ENCODE measurements at regions not wholly inside any gene's neighbourhood (a gene's known extent, or its start where the extent isn't known, plus 50 kb on each side); places are given as distances from the start of the nearest gene placed in this dataset.
A peak's percentile ranks its signal among the peaks of the same experiment; 100 is the strongest.

DNA sequence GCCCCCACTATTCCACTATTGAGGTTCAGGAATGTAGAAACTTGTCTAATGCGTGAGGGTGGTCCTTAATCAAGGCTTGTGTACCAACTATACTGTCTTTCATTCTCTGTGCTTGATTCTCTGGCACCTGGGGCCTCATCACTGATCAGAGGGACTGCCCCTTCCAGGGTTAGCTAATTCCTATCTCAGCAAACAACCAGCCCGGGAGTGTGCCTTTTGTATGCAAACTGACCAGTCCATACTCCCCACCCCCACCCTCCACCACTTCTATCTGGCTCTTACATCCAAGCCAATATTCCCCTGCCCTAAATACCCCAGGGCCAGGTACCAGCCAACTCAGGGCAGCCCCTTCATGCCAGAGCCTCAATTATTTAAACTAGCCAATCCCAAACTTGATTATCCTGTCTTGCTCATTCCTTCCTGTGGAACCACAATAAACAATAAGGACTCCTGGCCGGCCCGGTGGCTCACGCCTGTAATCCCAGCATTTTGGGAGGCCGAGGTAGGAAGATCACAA, 59.3 kb downstream of the FTHL17 start:
- TF ChIP-seq GATA2 (IDR thresholded peaks at IDR 0.05; ENCODE audit: low read depth, low read length) = no peak
- no peak for TF ChIP-seq GATA3 (IDR thresholded peaks at IDR 0.05; ENCODE audit: low read depth, low read length)

GRCh38 chrX:31007321-31007720, 64.5 kb downstream of the FTHL17 start:
- no peak for TF ChIP-seq GATA2 (IDR thresholded peaks at IDR 0.05; ENCODE audit: low read depth, low read length)

DNA sequence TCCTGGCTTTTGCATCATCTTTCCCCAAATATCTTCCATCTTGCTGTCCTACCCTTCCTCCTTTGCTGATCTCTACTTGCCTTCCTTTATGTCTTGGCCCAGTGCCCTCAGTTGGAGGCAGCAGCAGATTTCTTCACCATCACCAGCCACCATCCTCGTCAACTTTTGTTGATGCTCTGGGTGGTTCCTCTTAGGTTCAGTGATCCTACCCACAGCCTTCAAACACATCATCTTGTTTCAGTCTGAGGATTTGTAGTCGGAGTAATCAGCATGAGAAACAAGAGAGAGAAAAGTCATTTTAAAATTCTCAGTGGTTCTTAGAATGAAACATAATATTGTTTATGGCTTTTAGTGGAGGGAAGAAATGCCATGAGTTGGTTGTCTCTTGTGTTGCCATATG, 65.8 kb downstream of the FTHL17 start:
- TF ChIP-seq GATA3 (IDR thresholded peaks at IDR 0.05; ENCODE audit: low read depth, low read length) = no peak
- no peak for TF ChIP-seq GATA2 (IDR thresholded peaks at IDR 0.05; ENCODE audit: low read depth, low read length)

GRCh38 chrX:30997411-30997810, 74.4 kb downstream of the FTHL17 start:
- TF ChIP-seq GATA3 (IDR thresholded peaks at IDR 0.05; ENCODE audit: low read depth, low read length) (no peak), GATA2 (IDR thresholded peaks at IDR 0.05; ENCODE audit: low read depth, low read length) (no peak)

DNA sequence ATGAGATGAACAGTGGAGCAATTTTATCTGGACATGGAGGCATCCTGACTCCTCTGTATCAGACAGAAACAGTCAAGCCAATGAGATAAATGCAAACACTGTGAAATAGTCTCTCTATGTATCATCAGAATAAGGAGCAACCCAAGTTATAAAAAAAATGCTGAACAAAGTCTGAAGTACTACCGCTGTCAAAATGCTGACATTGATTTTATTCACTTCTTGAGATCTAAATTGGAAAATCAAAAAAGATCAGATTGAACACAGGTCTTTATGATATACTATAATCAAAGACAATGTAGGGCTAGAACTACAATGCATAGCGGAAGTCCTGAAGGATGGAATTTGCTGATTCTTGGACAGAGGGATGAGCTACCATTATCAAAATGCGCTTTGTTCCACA, 76.1 kb downstream of the FTHL17 start:
- TF ChIP-seq GATA3 (IDR thresholded peaks at IDR 0.05; ENCODE audit: low read depth, low read length) = no peak

DNA sequence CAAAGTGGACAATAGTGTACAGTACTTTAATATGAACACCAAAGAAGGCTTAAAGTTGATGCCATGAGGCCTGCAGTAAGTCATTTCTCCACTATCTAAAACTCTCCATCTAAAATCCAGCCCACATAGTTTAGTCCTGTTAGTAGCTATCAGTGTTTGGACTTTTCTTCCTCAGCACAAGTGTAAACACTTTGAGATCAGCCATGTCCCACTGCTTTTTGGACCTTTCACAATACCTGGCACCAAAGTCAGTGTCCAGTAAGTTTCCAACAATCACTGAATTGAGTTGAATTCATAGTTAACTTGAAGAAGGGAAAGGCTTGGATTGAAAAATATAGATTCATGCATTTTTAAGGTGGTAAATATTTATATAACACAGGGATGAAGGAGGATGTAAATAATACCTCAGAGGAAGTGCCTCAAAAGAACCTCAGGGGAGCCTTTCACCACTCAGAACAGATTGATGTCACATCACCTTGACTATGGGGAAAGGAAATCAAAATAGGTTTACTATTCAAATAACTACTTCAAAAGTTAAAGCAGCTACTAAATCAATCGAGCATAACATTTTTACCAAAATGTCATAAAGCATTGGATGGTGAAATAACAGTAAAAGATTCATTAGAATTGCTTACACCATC, 76.7 kb downstream of the FTHL17 start:
- TF ChIP-seq GATA3 (IDR thresholded peaks at IDR 0.05; ENCODE audit: low read depth, low read length) = no peak
- no peak for TF ChIP-seq GATA2 (IDR thresholded peaks at IDR 0.05; ENCODE audit: low read depth, low read length)

DNA sequence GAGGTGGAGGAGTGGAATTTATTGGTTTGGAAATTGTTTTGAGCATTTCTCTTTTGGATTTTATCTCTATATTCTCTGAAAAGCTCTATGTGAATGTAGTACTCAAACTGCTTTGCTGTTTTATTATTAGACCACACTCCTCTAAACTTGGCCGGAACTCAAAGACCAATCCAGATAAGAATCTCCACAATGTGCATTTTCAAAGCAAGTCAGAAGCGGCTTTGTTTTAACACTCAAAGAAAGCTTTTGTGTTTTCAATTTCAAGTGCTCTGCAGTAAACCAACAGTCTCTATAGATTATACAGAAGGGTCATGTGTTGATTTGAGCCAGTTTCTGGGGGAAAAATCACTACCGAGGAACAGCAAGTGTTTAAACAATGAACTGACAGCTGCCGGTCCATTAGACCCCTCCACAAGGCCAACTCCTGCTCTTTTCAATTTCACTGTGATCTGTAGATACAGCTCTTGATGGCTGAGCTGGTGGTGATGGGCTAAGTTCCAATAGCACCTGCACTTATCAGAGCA, 79.4 kb downstream of the FTHL17 start:
- peak; percentile 83 for TF ChIP-seq GATA2 (IDR thresholded peaks at IDR 0.05; ENCODE audit: low read depth, low read length)
- peak; percentile 83 for TF ChIP-seq GATA3 (IDR thresholded peaks at IDR 0.05; ENCODE audit: low read depth, low read length)

DNA sequence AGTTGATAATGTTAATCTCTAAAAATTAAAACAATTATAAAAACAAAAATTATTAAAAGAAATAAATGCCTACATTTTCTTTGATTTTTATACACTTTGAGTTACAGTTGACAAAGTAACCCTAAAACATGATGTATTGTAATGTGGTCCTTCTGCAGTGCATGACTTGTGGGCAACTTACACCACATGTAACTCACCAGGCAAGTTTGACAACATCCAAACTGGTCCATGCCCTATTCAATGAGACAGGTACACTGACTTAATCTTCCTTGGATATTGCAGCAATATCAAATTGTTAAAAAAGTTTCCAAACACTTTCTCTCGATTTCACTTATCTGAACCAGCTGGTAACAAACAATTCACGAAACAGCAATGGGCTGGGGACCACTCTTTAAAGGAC, 81.5 kb downstream of the FTHL17 start:
- TF ChIP-seq GATA3 (IDR thresholded peaks at IDR 0.05; ENCODE audit: low read depth, low read length) (no peak), GATA2 (IDR thresholded peaks at IDR 0.05; ENCODE audit: low read depth, low read length) (no peak)

GRCh38 chrX:30982467-30982866, 89.4 kb downstream of the FTHL17 start:
- TF ChIP-seq GATA3 (IDR thresholded peaks at IDR 0.05; ENCODE audit: low read depth, low read length) (no peak), GATA2 (IDR thresholded peaks at IDR 0.05; ENCODE audit: low read depth, low read length) (no peak)

- TF ChIP-seq GATA2 (IDR thresholded peaks at IDR 0.05; ENCODE audit: low read depth, low read length) = no peak
- TF ChIP-seq GATA3 (IDR thresholded peaks at IDR 0.05; ENCODE audit: low read depth, low read length) = no peak
Measured at GRCh38 chrX:30981968-30982367, 89.9 kb downstream of the FTHL17 start.

- no peak for TF ChIP-seq GATA3 (IDR thresholded peaks at IDR 0.05; ENCODE audit: low read depth, low read length)
Measured at GRCh38 chrX:30979271-30979670, 90.2 kb upstream of the TAB3 start.

DNA sequence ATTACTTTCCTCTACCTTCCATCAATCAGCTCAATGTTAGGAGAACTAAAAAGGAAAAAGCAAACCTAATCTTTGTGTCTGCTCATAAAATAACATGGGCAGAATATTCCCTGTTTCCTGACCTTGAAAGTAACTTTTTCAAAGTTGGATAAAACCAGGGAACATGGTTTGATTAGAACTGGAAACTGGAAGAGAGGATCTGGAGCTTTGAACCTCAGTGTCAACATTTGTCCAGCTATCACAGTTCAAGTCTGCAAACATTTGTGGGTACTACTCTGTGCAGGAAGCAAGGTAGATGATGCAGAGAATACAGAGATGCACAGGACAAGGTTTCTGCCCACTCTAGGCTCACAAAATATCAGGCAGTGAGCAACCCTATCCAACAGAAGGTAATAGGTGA, 86.4 kb upstream of the TAB3 start:
- TF ChIP-seq GATA2 (IDR thresholded peaks at IDR 0.05; ENCODE audit: low read depth, low read length) = no peak
- TF ChIP-seq GATA3 (IDR thresholded peaks at IDR 0.05; ENCODE audit: low read depth, low read length) = no peak

- TF ChIP-seq GATA3 (IDR thresholded peaks at IDR 0.05; ENCODE audit: low read depth, low read length) = no peak
- no peak for TF ChIP-seq GATA2 (IDR thresholded peaks at IDR 0.05; ENCODE audit: low read depth, low read length)
Measured at GRCh38 chrX:30973784-30974427, 84.9 kb upstream of the TAB3 start.

- TF ChIP-seq GATA2 (IDR thresholded peaks at IDR 0.05; ENCODE audit: low read depth, low read length) = no peak
- TF ChIP-seq GATA3 (IDR thresholded peaks at IDR 0.05; ENCODE audit: low read depth, low read length) = no peak
Measured at GRCh38 chrX:30971774-30972603, 82.9 kb upstream of the TAB3 start.

All from SH-SY5Y (cell line).